ENCODE measurements at regions not wholly inside any gene's neighbourhood (a gene's known extent, or its start where the extent isn't known, plus 50 kb on each side); places are given as distances from the start of the nearest gene placed in this dataset.

DNA sequence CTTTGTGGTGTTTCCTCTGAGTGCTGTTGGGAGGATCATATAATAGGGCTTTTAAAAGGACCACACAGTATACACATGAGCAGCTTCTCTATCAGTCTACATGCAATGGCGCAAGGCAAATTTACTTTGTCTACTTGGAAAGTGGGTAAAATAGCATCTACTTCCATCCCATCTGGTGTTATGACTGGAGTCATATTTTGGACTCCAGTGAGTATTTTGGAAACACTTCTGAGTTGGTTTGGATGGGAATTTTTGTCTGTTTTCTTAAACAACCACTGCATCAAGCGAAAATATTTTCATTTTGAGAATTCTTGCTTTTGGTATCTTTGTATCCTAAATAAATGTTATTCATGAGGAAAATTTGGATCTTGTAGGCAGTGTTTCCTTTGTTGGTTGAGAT, 220.8 kb downstream of the NMUR2 start:
- no peak for ATAC-seq (ENCODE audit: low FRiP score in 2 of 2)
- DNase-seq: no peak
- 67 to 84% methylated on average over 2 of the region's 2 CpGs for WGBS, 2 donors

GRCh38 chr5:152181461-152181860, 223.6 kb downstream of the NMUR2 start:
- Histone ChIP-seq H3K9me3 (peaks cover 0 to 5% (median 0%) of the 10 kb centered on the region in 4 donors), H3K27ac (no peak overlapping the region), H3K27me3 (no peaks in the 10 kb centered on the region), H3K4me3 (no peak overlapping the region), H3K36me3 (no peaks in the 10 kb centered on the region), H3K4me1 (no peaks in the 10 kb centered on the region)
- WGBS, 2 donors: 85% methylated on average over 3 of the region's 3 CpGs
- no peak for DNase-seq
- no peak for ATAC-seq (ENCODE audit: low FRiP score in 2 of 2)
- TF ChIP-seq CTCF (IDR thresholded peaks at IDR 0.05) (no peak), POLR2AphosphoS5 (IDR thresholded peaks at IDR 0.05) (no peak), EP300 (IDR thresholded peaks at IDR 0.05) (no peak)

More for the DNA sequence above, 220.8 kb downstream of the NMUR2 start:
- H3K27me3 ChIP-seq: no peaks in the 10 kb centered on the region
- H3K27ac ChIP-seq: no peak overlapping the region
- no peak for TF ChIP-seq POLR2A (IDR thresholded peaks at IDR 0.05)
- no peak for TF ChIP-seq POLR2AphosphoS5 (IDR thresholded peaks at IDR 0.05)
- no peak for TF ChIP-seq CTCF (IDR thresholded peaks at IDR 0.05)
- TF ChIP-seq EP300 (IDR thresholded peaks at IDR 0.05): no peak
- H3K36me3 ChIP-seq: no peaks in the 10 kb centered on the region
- H3K4me3 ChIP-seq: no peak overlapping the region
- no peaks in the 10 kb centered on the region for H3K4me1 ChIP-seq
- H3K9me3 ChIP-seq: peaks cover 0 to 7% (median 2%) of the 10 kb centered on the region in 4 donors

DNA sequence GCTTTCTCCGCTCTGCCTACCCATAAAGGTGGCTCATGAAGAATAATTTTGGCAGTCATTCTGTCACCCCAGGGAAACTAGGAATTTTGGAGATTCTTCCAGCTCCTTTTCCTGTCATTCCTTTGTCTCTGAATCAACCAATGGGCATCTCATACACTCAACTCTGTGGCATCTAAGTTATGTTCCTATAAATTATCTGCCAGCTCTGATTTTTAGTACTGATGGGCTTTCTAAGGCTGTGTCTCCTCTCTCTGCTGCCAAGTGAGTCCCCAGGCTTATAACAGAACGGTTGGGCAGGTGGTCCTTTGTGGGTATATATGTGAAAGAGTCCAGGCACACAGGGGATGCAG, 226.8 kb downstream of the NMUR2 start:
- H3K4me3 ChIP-seq: no peak overlapping the region
- no peaks in the 10 kb centered on the region for H3K4me1 ChIP-seq
- no peak for DNase-seq
- no peaks in the 10 kb centered on the region for H3K27me3 ChIP-seq
- H3K27ac ChIP-seq: no peak overlapping the region
- H3K9me3 ChIP-seq: peaks cover 0 to 5% (median 0%) of the 10 kb centered on the region in 4 donors
- H3K36me3 ChIP-seq: no peaks in the 10 kb centered on the region
- TF ChIP-seq POLR2A (IDR thresholded peaks at IDR 0.05): no peak
- no peak for TF ChIP-seq POLR2AphosphoS5 (IDR thresholded peaks at IDR 0.05)
- no peak for TF ChIP-seq EP300 (IDR thresholded peaks at IDR 0.05)
- no peak for TF ChIP-seq CTCF (IDR thresholded peaks at IDR 0.05)
- ATAC-seq (ENCODE audit: low FRiP score in 2 of 2): no peak
- WGBS, 2 donors: 61 to 84% methylated on average over 2 of the region's 2 CpGs

DNA sequence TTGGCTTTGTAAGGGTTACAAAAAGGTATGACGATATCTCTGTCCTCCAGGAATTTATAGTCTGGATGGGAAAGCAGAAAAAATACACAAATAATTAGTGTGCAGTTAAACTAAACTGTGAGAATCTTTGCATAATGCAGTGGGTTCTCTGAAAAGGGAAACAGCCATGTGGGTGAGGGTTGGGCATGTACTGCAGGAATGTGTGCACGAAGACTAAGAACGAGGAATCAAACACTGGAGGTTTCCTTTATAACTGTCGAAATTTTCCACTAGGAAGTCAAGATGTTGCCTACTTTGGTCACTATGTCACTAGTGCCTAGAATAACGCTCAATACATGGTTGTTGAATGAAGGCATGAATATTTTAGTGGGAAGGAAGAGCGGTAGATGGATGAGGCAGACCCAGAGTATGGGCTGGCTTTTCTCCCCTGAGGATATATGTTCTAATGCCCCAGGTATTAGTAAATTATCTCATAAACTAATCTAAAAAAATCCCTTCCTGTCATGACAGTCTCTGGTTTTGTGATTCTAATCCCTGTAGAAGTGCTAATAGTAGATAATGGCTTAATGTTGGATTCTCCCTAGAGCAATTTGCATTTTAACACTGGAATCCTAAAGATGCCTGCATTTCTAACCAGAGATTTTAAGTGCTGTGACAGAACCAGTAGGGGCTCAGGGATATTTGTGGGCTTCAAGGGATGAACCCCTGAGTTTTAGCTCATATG, 227.3 kb downstream of the NMUR2 start:
- H3K9me3 ChIP-seq: peaks cover 0 to 5% (median 0%) of the 10 kb centered on the region in 4 donors
- H3K4me3 ChIP-seq: no peak overlapping the region
- DNase-seq: no peak
- no peak for TF ChIP-seq POLR2AphosphoS5 (IDR thresholded peaks at IDR 0.05)
- TF ChIP-seq POLR2A (IDR thresholded peaks at IDR 0.05): no peak
- no peak for TF ChIP-seq CTCF (IDR thresholded peaks at IDR 0.05)
- no peak for TF ChIP-seq EP300 (IDR thresholded peaks at IDR 0.05)
- H3K4me1 ChIP-seq: no peaks in the 10 kb centered on the region
- H3K27me3 ChIP-seq: no peaks in the 10 kb centered on the region
- ATAC-seq (ENCODE audit: low FRiP score in 2 of 2): no peak
- H3K36me3 ChIP-seq: no peaks in the 10 kb centered on the region
- no peak overlapping the region for H3K27ac ChIP-seq
- WGBS, 2 donors: 81 to 84% methylated on average over 6 of the region's 6 CpGs

DNA sequence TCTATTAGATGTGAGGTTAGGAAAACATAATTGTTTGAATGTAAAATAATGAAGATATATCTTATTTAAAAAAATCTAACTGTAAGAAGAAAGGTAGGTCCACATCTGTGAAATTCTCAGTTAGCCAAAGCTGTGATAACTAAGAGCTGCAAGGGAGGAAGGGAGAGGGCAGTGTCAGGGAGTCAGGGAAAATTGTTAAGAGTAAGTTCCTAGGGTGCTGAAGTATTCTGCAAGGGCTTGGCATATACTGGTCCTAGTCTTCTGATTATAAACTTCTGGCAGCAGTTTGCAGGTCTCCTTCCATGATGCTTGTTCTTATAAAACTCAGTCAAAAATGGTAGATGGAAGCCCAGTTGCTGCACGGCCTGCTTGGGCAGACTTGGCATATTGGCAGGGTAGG, 233.2 kb downstream of the NMUR2 start:
- H3K27ac ChIP-seq: no peak overlapping the region
- no peaks in the 10 kb centered on the region for H3K36me3 ChIP-seq
- WGBS, 2 donors: 71 to 83% methylated on average over 1 of the region's 1 CpG
- no peaks in the 10 kb centered on the region for H3K4me1 ChIP-seq
- no peaks in the 10 kb centered on the region for H3K9me3 ChIP-seq
- DNase-seq (no peak), ATAC-seq (ENCODE audit: low FRiP score in 2 of 2) (no peak)
- no peaks in the 10 kb centered on the region for H3K27me3 ChIP-seq
- H3K4me3 ChIP-seq: no peak overlapping the region
- TF ChIP-seq POLR2A (IDR thresholded peaks at IDR 0.05): no peak
- no peak for TF ChIP-seq EP300 (IDR thresholded peaks at IDR 0.05)
- no peak for TF ChIP-seq POLR2AphosphoS5 (IDR thresholded peaks at IDR 0.05)
- TF ChIP-seq CTCF (IDR thresholded peaks at IDR 0.05): no peak
